GM21737 (cell line): ENCODE measurements at regions not wholly inside any gene's neighbourhood (a gene's known extent, or its start where the extent isn't known, plus 50 kb on each side); places are given as distances from the start of the nearest gene placed in this dataset.
"Not testable (repeated sequence)": the region's sequence is repeated elsewhere in the genome, so short reads cannot be mapped to it uniquely, and the experiment has no call there.

Experiments used
- ATAC-seq: cut with Tn5 transposase; IDR thresholded peaks from one replicate; pipeline ENCODE4 v1.9.1; 2021; ENCODE audit warnings: mild to moderate bottlenecking, moderate library complexity; ENCODE audit not compliant: unreplicated experiment

DNA sequence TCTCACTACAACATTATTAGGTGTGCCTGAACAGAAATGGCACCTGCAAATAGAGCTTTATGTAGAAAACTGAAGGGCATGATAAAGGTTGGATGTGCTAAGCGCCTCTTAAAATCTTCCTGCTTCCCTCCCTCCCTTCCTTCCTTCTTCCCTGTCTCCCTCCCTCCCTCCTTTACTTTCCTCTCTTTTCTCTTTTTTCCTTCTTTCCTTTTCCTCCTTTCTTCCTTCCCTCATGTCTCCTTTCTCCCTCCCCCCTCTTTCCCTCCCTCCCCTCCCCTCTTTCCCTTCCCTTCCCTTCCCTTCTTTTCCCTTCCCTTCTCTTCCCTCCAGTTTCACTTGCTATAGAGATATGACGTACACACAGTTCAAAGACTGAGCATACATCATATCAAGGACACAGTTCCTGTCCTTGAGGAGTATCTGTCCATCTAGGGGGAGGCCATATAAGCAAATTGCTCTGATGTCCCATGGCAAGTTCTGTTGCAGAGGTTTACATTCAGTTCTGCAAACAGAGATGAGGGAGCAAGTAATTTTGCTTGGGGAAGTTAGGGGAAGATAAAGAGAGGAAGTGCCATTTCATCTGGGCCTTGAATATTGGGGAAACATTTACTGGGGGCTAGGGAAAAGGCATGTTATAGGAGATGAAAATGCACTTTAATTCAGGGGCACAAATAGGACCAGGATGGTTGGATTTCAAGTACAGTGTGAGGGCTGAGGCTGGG lies 79.0 kb upstream of the EEF1E1 start:
- ATAC-seq, result no peak

DNA sequence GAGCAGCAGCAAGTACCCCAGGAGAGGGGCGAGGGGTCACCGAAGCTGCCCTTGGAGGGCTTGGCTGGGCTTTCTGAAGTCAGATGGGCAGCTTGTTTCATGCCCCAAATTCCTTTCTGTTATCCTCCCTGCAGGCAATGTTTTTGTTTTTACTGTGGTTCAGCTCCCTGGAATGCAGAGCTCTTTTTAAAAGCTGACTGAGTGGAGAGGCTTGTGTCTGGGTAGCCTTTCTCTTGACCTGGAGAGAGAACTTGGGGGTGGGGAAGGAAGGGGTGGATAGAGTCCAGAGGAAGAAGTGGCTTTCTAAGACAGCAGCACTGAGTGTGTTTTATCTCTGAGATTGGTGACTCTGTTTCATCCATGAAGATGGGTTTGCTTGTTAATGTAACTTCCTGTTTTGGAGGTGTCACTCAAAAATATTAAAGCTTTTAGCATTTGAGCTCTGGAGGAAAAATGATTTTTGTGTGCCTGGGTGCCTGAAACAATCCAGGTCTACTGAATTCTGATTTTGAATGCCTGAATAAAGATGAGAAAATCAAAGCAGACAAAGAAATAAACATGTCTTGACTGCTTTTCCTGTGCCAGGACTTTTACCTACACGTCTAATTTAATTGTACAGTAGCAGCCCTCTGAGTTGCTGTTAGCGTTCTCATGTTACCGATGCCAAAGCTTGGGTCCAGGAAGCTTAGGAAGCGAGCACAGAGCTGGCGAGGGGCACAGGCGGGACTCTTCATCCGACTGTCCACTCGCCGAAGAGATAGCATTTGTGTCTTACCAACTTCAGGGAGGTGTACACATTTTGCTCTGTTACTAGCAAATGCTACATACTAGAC lies 78.2 kb upstream of the EEF1E1 start:
- no peak for ATAC-seq

DNA sequence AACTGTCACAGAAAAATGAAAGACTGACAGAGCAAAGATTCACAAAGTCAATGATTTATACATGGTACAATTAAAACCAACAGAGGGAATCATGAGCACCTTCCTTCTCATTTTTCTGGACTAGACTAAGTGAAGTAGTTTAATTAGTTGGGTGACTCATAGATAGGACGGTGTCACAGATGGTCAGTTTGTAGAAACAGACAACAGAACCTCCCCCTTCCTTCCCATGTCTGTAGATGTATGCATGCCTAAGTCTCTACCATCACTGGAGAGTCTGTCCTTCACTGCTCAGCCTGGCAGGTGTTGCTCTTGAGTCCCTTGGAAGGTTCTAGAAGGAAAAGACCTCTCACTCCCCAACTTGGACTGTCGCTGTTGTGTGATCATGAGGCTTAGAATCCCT lies 75.4 kb upstream of the EEF1E1 start:
- no peak for ATAC-seq

- ATAC-seq, result no peak
Observed at GRCh38 chr6:8175046-8175777, 72.9 kb upstream of the EEF1E1 start.

GRCh38 chr6:8174571-8174970 lies 72.2 kb upstream of the EEF1E1 start:
- ATAC-seq, result no peak

- ATAC-seq, result no peak
Observed at GRCh38 chr6:8172530-8172929, 70.2 kb upstream of the EEF1E1 start.

DNA sequence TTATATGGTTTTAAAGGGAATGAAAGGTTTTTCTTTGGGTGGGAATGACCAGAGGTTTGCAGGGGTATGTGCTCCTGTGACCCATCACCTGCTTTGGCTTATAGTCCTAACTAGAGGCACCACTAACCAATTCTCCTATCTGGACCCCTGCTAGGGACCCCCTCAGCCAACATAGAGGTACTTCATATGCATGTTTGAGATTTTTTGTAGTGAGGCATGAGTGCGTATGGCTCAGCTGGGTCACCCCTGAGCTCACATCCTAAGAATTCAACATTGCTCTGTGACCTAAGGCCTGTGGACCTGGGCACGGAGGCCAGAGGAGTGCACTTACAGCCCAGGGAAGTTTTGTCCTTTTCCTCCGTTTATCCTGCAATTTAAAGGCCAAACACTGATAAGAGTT lies 68.4 kb upstream of the EEF1E1 start:
- ATAC-seq, result no peak

DNA sequence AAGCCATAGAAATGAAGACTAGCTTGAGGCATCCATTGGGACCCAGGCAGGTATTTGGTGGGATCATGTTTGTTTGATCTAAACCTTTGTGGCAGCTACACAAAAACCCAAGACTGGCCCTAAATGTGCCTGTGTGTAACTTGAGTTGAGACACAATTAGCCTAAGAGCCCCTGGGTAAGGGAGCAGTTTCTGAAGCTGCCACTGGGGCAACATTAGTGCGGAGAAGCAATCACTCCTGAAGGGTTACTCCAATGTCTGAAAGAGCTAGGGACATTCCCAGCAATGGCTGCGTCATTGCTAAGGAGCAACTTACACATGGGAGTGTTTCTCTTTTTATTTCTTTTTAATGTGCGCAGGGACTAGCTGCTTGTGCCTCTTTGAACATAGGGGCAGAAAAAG lies 67.9 kb upstream of the EEF1E1 start:
- ATAC-seq, result no peak

GRCh38 chr6:8166156-8166555 lies 63.8 kb upstream of the EEF1E1 start:
- ATAC-seq, result no peak

- ATAC-seq, result not testable (repeated sequence)
Observed at GRCh38 chr6:8165008-8165407, 62.7 kb upstream of the EEF1E1 start.

GRCh38 chr6:8164281-8164680 lies 61.9 kb upstream of the EEF1E1 start:
- ATAC-seq, result not testable (repeated sequence)

DNA sequence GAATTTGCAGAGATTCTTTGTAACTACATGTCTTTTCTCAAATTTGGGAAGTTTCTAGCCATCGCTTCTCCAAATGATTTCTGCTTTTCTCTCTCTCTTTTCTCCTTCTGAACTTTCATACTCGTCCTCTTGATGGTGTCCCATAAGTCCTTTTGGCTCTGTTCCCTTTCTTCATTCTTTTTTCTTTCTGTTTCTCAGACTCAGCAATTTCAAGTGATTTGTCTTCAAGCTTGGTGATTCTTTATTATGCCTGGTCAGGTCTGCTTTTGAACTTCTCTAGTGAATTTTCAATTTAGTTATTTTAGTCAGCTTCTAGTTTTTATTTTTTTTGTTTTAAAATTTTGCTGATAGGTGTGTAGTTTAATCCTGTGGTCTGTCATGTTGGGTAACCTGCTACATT lies 57.6 kb upstream of the EEF1E1 start:
- no peak for ATAC-seq

DNA sequence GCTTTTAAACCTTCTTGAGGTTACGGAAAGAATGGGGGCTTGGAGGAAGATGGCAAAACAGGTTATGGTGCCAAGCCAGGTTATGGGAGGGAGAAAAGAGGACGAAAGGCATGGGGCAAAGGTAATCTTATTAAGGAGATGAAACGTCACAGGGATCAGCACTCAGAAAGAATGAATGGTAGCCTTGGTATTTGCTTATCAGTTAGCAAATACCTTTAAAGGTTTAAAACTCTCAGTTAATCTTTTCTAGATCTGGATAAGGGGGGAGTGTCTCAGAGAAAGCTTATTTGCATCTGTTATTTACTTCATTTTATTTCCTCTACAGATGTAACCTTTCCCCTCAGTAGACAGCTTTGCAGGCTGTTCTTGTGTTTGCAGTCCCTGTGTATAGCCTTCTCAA lies 55.5 kb upstream of the EEF1E1 start:
- no peak for ATAC-seq

- ATAC-seq, result no peak
Observed at GRCh38 chr6:8155259-8156012, 53.1 kb upstream of the EEF1E1 start.
